GM19193 (cell line): ENCODE measurements at regions not wholly inside any gene's neighbourhood (a gene's known extent, or its start where the extent isn't known, plus 50 kb on each side); places are given as distances from the start of the nearest gene placed in this dataset.

Experiments used
- POLR2A ChIP-seq: IDR thresholded peaks from 4 replicates; pipeline ENCODE4 v1.6.1; 2011; ENCODE audit not compliant: insufficient read depth, insufficient read length; ENCODE audit errors: extremely low read depth

- TF ChIP-seq POLR2A, result no peak
These were observed 212.3 kb downstream of the ENC1 start for GRCh38 chr5:74428275-74428674.

- TF ChIP-seq POLR2A, result no peak
These were observed 214.0 kb downstream of the ENC1 start for GRCh38 chr5:74426506-74426905.

- no peak for TF ChIP-seq POLR2A
These were observed 216.2 kb downstream of the ENC1 start for GRCh38 chr5:74424162-74424868.

GRCh38 chr5:74423383-74423782 is 217.1 kb downstream of the ENC1 start:
- TF ChIP-seq POLR2A, result no peak

GRCh38 chr5:74422671-74423070 is 217.9 kb downstream of the ENC1 start:
- TF ChIP-seq POLR2A, result no peak

- no peak for TF ChIP-seq POLR2A
These were observed 218.5 kb downstream of the ENC1 start for GRCh38 chr5:74422030-74422429.

GRCh38 chr5:74421377-74421776 is 219.2 kb downstream of the ENC1 start:
- no peak for TF ChIP-seq POLR2A

- TF ChIP-seq POLR2A, result no peak
These were observed 219.6 kb downstream of the ENC1 start for GRCh38 chr5:74420947-74421346.

GRCh38 chr5:74420220-74420619 is 220.3 kb downstream of the ENC1 start:
- TF ChIP-seq POLR2A, result no peak

GRCh38 chr5:74419468-74419867 is 221.1 kb downstream of the ENC1 start:
- TF ChIP-seq POLR2A, result no peak

GRCh38 chr5:74418709-74419108 is 221.8 kb downstream of the ENC1 start:
- TF ChIP-seq POLR2A, result no peak

- no peak for TF ChIP-seq POLR2A
These were observed 222.3 kb downstream of the ENC1 start for GRCh38 chr5:74418261-74418660.

- TF ChIP-seq POLR2A, result no peak
These were observed 224.8 kb downstream of the ENC1 start for GRCh38 chr5:74415695-74416102.

GRCh38 chr5:74414228-74414627 is 226.3 kb downstream of the ENC1 start:
- no peak for TF ChIP-seq POLR2A

- no peak for TF ChIP-seq POLR2A
These were observed 227.0 kb downstream of the ENC1 start for GRCh38 chr5:74413403-74414048.

- TF ChIP-seq POLR2A, result no peak
These were observed 228.5 kb downstream of the ENC1 start for GRCh38 chr5:74412066-74412465.

- no peak for TF ChIP-seq POLR2A
These were observed 230.8 kb downstream of the ENC1 start for GRCh38 chr5:74409712-74410111.

GRCh38 chr5:74409166-74409706 is 231.3 kb downstream of the ENC1 start:
- TF ChIP-seq POLR2A, result no peak
